Bone marrow (tissue), 2 donors: ENCODE measurements at regions not wholly inside any gene's neighbourhood (a gene's known extent, or its start where the extent isn't known, plus 50 kb on each side); places are given as distances from the start of the nearest gene placed in this dataset.

Source experiments
- DNase-seq, 2 donors: peaks; one replicate each; lab custom pipeline; 2025; lab: John Stamatoyannopoulos, UW

DNA sequence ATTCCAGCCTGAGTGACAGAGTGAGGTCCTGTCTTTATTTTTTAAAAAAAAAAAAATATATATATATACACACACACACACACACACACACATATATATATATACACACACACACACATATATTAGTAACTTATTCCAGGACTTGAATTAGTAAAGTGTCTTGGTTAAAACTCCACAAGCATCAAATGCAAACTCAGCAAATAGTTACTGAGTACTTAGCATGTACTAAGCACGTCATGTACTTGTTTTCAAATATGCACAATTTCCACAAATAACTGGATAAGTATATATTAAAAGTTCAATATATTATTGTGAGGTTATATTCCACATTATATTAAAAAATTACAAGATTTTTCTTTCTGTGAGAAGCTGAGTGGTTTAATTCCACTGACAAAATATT lies 304.7 kb downstream of the ZEB2 start:
- no peak for DNase-seq

DNA sequence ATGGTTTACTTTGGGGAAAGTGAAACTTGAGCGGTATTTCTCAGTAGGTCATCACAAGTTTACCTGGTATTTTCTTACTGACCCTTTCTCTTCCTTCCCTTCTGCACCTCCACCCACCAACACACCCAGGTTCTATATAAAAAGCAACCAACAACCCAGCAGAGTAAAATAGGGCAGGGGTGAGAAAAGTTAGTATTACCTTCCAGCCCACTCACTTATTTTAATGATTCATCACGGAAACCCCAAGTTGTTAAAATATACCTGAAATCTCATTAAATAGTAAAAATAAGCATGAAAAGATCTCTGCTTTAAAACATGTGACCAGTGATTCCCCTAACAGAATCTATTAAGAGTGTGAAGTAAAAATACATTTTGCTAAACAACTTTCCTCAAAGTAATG lies 306.1 kb downstream of the ZEB2 start:
- no peak for DNase-seq

DNA sequence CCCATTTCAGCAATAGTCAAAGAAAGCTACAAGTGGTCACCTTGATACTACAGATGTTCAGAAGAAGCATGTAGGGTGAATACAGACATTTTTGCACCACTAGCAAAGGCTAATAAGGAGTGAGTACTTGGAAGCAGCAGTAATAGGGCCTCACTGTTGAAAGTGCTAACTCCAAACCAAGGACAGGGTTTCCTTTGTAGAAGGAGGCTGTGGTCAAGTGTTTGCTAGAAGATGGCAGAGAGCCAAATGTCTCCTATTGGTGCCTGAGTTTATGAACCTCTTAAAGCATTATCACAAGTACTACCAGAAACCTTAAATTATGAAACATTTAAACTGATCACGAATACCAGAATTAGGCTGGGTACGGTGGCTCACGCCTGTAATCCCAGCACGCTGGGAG lies 308.1 kb downstream of the ZEB2 start:
- DNase-seq: no peak

DNA sequence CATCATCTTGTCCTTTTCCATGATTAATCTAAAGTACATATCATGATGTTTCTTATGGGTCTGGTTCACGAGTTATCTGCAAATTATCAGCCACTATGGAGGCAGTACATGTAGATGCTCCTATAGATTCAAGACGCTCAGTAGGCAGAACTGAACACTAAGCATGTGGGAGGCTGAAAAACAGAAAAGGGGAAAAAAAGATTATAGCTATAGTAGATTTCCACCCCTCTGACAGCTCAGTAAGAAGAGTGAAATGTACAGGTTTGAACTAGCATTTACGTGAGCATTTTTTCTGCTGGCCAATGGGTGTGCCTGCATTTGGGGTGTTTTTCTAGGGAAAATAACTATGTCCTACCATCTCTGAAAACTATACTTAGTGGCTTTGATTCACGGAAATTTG lies 308.9 kb downstream of the ZEB2 start:
- no peak for DNase-seq

DNA sequence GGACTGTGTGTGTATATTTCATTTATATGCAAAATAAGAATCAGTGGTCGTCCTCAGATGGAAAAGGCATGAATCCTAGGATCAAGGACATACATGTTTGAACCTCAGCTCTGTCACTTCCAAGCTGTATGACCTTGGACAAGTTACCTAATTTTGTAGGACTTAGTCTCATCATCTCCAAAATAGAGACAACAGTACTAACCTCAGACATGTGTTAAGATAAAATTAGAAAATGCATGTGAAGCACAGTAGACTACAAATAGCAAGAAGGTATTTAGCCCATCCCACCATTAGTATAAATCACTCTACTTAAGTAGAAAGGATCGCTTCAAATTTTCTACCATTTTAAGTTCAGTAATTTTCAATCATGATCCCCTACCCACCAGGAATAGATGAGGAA lies 309.8 kb downstream of the ZEB2 start:
- no peak for DNase-seq

DNA sequence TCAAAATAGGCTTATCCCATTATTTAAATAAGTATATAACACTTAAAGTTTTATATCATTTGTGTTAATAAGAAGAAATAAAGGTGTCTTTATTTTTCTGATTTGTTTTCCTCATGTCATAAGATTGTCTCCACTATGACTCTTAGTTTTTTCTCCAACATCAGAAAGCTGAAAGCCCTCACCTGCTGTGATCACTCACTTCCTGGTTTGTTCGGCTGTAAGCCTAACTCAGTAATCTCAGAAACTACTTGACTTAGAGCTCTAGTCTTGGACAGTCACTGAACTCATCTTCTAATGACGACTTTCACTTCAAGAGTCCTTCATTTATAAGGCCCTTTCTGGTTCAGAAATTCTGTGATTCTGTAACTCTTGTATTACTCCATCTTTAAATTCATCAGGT lies 311.0 kb downstream of the ZEB2 start:
- no peak for DNase-seq

DNA sequence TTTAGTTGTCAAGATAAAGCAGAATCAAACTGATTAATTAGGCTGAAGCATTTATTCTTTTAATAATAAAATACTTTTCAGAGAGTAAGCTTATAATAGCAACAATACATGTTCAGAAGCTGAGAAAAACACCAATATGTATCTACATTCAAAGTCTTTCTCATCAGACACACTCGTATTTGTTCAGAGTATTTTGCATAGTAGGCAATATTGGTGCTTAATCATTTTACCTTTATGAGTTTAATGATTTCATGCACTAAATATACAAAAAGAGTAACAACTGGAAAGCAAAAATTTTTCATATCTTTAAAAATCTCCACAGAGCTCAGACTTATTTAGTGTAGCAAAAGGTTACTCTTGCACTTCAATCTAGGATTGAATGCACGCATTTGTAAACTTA lies 313.9 kb downstream of the ZEB2 start:
- no peak for DNase-seq

DNA sequence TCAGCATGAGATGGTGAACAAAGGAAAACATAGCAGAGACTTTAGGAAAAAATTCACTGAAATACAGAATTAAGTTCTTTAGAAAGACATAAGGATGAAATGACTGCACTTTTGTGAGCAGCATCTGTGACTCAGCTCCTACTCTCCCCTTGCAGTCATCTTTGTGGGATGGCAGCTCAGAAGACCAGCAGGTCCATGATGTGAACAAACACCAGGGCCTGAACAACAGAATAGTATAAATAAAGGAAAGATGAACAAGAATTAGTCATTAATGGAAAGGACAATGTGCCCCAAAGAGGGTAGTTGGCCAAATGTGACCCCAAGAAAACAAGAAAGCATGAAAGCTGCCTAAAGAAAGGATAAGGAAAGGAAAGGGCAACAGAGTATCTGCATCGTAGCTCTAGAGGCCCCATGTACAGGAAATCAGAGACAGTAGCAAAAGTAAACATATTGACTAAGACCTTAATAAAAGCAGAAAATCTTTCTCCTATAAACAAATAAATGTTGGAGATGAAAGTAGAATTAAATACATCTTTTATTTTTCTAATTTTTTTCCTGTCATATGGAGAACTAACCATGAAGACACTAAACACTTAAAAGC lies 318.0 kb downstream of the ZEB2 start:
- no peak for DNase-seq

DNA sequence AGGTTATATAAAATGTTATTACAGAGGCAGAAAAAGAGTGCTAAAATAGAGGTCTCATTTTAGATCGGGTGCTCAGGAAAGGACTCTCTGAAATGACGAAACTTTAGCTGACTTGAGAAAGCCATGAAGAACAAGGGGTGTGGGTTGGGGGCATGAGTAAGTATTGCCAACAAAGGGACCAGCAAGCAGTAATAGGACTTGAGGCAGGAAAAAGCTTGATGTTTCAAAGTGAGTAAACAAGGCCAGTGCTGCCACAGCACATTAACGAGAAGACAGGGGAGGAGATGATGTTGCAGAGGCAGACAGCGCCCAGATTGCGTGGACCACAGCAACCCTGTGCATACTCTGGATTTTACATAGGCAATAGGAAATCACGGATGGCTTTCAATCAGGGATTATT lies 318.8 kb downstream of the ZEB2 start:
- DNase-seq: no peak

DNA sequence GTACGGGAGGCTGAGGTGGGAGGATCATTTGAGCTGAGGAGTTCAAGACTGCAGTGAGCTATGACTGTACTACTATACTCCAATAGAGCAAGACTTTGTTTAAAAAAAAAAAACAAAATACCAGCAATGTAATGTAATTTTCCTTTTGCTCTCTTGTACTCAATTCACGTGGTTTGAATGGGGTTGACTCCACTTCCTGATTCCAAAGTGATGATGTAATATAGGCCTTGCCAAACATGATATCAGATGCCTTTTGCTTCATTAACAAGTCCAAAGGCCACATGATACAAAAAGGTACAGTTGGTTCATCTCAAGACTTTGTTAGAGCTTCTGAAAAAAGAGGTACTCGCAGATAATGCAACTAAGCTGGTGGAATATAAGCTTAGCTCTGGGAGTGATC lies 321.8 kb downstream of the ZEB2 start:
- DNase-seq: peak in 1 of 2 donors; percentile 3

DNA sequence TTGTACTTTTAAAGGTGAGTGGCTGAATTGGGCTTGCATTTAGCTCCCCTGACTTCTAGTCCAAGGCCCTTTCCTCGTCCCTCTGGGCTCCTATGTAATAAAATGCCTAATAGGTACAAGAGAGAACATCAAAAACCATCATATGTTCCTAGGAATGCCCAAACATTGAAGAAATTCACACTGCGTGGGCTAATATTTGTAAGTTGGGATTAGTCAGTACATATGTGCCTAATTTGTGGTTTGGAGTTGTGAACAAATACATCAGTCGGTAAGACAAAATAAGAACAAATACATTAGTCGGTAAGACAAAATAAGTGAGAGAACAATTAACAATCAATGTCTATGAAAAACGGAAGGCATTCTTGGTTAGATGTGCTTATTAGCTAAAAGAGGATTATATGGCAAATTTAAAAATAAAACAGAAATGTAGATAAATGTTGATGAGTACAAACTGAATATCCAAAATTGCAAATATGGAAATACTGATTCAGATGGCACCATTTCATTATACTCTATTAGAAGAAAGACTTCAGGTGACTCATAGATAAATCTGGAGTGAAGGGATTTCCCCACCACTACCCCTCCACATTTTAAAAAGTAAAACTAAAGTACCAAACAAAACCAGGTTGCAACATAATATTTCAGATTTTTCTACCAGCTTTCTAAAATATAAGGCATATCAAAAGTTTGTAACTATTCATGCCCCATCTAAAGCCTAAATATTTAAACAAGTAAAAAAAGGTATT lies 325.4 kb downstream of the ZEB2 start:
- DNase-seq: no peak

DNA sequence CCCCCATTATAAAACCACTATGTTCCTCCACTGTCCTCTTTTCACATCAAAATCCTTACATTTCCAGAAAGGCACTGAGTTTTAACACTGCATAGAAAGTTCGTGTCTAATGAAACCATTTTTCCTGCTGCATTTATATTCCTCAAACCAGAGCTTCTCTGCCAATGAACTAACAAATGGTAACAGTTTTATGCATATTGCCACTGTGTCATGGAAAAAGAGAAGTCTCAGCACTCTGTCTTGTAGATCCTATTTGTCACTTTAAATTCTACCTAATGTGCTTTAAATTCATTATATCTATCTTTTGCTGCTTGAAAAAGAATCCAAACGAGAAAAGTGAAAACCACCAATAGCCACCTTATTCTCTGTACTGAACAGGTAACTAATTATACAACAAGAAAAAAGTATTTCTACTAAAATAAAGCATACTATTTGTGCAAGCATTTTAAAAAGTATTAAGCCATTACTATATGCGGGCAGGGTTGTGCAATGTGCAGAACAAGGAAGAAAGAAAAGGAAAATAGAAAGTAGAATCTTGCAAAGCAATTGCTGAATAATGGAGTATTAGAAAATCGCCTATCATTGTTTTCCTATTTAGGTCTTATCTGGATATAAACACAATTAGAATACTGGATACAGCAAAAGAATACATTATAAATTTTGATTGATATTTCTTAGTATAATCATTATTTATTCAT lies 328.9 kb downstream of the ZEB2 start:
- no peak for DNase-seq

DNA sequence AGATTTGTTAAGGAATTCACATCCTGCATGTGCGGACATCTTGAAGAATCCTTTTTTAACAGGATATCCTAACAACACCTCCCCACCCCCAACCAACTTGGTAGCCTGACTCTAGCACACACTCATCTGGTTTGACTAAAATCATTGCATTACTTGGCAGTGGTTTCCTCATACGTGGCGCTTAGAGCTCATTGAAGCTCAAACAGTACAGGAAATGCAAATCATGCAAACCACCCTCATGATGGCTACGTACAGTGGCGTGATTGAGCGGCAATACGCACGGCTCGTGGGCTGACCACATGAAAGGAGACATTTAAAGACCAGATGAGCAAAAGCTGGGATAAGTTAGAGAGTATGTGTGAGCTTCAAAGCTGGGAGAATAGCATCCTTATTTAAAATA lies 336.2 kb downstream of the ZEB2 start:
- DNase-seq: no peak

DNA sequence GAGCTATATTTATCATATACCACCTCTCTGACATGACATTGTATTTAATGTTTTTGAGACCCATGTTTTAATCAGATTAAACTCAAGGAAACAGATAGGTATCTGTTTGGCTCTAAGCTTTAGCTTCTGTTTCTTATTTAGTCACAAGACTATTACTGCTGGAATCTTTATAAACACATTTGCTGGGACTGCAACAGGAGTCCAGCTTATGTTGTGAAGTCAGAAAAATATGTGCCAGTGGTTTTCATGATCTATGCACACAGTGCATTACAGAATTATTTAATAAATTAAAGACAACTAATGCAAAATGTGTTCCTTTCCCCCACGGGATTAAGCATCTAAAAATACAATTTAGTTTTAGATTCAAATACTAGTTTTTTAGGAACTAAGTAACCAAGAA lies 338.9 kb downstream of the ZEB2 start:
- DNase-seq: no peak

DNA sequence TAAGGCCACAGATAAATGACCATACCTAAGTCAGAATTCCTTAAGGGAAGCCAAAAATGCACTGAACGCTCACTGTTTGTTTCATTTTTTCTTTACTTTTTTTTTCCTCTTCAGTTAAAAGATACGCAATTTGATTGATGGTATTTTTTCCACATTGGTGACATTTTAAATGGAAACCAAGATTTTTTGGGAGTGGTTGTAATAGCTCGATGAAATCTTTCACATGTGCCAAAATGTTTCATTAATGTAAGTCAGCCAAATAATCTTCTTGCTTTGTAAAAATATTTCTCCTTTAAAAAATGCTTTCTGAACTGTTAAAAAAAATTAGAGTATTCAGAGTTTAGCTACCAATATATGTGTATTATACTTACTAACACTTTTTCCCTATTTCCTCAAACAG lies 339.8 kb downstream of the ZEB2 start:
- DNase-seq: no peak

DNA sequence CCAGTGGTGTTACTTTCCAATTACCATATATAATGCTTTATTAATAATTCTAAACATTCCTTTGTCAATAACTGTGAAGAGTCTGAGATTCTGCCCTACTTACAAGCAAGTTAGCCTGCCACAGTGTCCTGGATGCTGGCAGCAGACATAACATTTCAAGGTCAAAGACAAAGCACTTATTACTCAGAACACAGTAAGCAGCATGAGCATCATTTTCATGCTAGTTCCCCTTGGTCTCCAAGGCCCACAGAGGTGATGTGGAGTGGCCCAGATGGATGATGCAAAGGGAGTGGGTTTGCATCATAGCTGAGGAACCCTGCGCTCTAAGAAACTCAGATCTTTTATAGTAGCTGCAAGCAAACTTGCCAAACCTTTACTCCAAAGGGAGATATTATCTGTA lies 349.7 kb downstream of the ZEB2 start:
- DNase-seq: no peak

DNA sequence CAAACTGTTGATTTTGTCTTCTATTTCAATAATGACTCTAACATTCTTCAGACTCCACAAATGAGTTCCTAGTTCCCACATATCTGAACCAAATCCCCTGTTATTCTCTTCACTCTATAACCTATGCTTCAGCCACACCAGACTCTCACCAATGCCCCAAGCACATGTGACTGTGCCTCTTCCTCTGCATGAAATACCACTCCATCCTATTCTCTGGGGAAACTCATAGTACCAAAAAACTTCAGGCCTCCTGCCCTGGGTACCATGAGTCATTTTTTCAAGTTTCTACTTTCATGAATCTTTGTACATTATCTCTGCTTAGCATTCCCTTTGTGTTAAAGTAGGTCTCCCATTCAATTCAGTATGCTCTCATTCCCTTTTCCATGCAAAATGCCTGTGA lies 353.2 kb downstream of the ZEB2 start:
- DNase-seq: no peak

DNA sequence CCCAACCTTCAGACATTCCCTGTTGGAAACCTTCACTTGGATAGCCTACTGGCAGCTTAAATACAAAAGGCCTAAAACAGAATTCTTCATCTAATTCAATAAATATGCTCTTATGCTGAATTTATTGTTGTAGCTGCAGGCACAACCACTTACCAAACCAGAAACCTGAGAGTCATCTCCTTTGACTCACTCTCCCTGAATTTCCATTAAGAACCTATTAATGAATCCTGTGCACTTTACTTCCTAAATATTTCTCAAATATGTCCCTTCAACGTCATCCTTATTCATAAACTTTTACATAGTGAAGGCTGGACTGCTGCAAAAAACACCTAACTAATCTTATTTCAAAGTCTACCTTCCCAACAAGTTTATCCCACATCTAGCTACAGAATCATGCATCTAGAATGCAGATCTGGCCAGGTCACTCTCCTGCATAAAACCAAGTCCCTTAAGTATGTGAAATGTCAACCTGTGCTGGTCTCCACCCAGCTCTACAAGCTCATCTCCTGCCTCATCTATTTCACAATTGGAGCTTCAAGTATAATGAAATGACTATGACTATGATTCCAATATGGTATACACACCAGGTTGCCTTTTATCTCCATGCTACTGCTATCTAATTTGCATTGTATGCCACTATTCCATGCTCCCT lies 354.2 kb downstream of the ZEB2 start:
- no peak for DNase-seq

DNA sequence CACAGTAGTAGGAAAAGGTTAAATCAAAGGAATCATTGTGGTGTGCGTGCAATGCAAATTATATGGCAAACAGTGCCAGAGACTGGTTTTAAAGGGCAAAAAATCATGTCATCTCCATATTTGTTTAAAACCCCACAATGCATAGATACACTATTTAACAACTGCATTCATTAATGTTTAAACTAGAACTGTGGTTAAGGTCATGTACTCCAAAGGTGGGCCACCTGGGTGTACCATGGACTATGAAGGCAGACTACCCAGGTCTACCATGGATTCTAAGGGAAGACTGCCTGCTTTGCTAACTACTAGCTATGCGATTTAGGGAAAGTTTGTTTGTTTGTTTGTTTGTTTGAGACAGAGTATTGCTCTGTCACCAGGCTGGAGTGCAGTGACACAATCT lies 356.3 kb downstream of the ZEB2 start:
- no peak for DNase-seq

DNA sequence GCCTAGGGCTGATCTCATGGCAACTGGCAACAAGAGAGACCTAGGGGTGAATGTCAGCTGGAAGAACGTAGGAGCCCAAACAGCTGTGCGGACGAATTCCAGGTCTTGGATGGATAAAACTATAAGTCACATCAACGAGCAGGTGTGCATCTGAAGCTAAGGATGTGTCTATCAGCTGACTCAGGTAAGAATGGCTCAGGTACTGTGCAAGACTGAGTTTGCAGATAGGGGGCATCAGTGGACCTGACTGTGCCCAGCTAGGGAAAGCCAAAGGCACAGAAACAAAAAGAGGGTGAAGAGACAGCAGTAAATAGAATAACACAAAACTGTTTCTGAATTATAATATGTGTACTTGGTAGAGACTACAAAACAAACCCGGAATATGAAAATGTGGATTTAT lies 357.3 kb downstream of the ZEB2 start:
- no peak for DNase-seq

DNA sequence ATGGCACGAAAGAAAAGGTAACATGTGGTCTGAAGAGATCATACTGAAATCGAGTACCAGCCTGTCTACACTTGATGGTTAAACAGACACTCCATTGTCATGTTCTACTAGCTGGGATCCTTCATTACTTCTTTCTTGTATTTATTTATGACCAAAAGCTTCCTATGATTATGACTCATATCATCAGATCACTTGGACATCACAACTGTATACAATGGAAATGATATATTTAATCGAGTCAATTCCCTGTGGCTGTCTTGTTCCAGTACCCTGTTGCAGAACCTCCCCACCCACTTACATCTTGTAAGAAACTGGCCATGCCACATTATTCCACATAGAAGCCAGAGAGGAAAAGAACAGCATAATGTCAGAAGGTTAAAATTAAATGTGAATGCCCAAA lies 358.9 kb downstream of the ZEB2 start:
- DNase-seq: no peak

DNA sequence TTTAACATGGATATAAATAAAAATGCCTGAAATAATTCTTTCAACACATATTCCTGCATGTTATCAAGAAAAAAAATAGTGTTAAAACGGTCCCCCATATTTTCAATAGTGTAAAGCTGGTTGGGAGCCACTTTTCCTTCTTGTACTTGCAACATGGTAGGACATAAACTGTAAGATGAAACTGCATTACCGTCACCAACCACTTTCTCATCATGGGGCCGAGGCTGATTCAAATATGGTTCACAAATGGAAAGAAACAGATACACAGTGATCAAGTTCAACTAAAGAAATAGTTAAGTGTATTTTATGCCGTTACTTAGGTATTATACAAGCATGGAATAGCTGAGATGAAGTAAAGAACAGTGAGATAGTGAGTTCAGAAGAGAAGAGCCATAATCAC lies 360.7 kb downstream of the ZEB2 start:
- no peak for DNase-seq

DNA sequence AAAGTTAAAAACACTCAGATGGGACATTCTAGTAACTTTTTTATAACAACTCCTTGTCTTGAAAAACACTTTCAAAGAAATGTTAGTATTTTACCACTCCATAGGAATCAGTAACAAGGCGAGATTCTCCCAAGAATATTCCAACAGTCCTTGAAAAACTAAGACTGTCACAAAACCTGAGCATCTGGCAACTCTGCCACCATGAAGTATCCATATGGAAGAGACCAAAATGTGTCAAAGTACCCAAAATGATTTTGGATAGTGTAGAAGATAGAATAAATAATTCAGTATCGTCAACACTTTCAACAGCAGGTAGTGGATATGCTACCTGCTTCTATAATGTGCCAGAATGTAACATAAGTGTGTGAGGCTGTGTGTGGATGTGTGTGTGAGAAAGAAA lies 361.8 kb downstream of the ZEB2 start:
- no peak for DNase-seq
